HepG2 (cell line): ENCODE measurements at regions not wholly inside any gene's neighbourhood (a gene's known extent, or its start where the extent isn't known, plus 50 kb on each side); places are given as distances from the start of the nearest gene placed in this dataset.

Experiments
- ATAC-seq: fragments of 200-7000 bp; cut with Tn5 transposase; 3 replicates; pipeline ENCODE4 v1.9.1; 2020; ENCODE audit warnings: mild to moderate bottlenecking, moderate library complexity
- BruUV-seq: library from RNA; stranded (reverse); fragments of 400-500 nt; replicated peaks from 2 replicates; lab custom pipeline; 2021; lab: Mats Ljungman, UMichigan
- CTCF ChIA-PET: fragments of 300-600 bp; formaldehyde crosslinking; extraction: SDS; loops from one replicate; lab custom pipeline; 2021; ENCODE audit warnings: low total read pairs, inconsistent platforms, low intra/inter-chr PET ratio; lab: Yijun Ruan, JAX
- POLR2A ChIA-PET: fragments of 350-600 bp; sonication (Branson Sonifier 250); formaldehyde crosslinking; loops from one replicate; lab custom pipeline; 2020; ENCODE audit warnings: antibody characterized with exemption, inconsistent platforms; lab: Yijun Ruan, JAX
- DNase-seq: peaks from one replicate; pipeline ENCODE4 v3.0.0-alpha.2; 2015; ENCODE audit warnings: low spot score
- FAIRE-seq: peaks from 3 replicates; lab custom pipeline; 2011; peaks lifted over from hg19 to GRCh38; lab: Jason Lieb, UNC
- H2AFZ ChIP-seq: one replicate; pipeline ENCODE4 v1.6.1; 2011; ENCODE audit warnings: low read length, inconsistent platforms
- H3K27ac ChIP-seq: fragments of 300-600 bp; 3 replicates; pipeline ENCODE4 v1.8.0; 2011; ENCODE audit warnings: mixed run types, mild to moderate bottlenecking, mixed read lengths, low read length, inconsistent platforms; ENCODE audit not compliant: insufficient read depth; ENCODE audit errors: extremely low read length
- H3K27me3 ChIP-seq, 2 experiments: fragments of 200-600 bp in 1 of 2; 2 replicates in 1 of 2; 3 replicates in 1 of 2; pipeline versions ENCODE4 v1.6.0 to v1.8.0; 2011; ENCODE audit warnings: low read length in 2 of 2, mild to moderate bottlenecking in 2 of 2, moderate library complexity in 2 of 2, inconsistent platforms in 1 of 2; ENCODE audit not compliant: insufficient read depth in 2 of 2, control insufficient read depth in 1 of 2
- H3K36me3 ChIP-seq, 2 experiments: fragments of 200-600 bp in 1 of 2; replicated peaks in 1 of 2; 2 replicates in 1 of 2; 3 replicates in 1 of 2; pipeline versions ENCODE4 v1.5.1 to v1.8.0; 2011; ENCODE audit warnings: low read length in 2 of 2, inconsistent platforms in 1 of 2; ENCODE audit not compliant: insufficient read depth in 2 of 2, control insufficient read depth in 1 of 2
- H3K4me1 ChIP-seq: 2 replicates; pipeline ENCODE4 v1.5.1; 2012; ENCODE audit warnings: low read length, inconsistent platforms; ENCODE audit not compliant: insufficient read depth
- H3K4me2 ChIP-seq: 2 replicates; pipeline ENCODE4 v1.6.0; 2011; ENCODE audit warnings: low read depth, low read length, inconsistent platforms
- H3K4me3 ChIP-seq, 3 experiments: fragments of 200-600 bp in 1 of 3; sonication (generic), shearing (Covaris generic) in 1 of 3; replicated peaks in 1 of 3; 2 replicates each; pipeline ENCODE4 v1.5.1; 2011 to 2016; ENCODE audit warnings: low read length in 3 of 3, inconsistent platforms in 2 of 3, low read depth in 2 of 3, mild to moderate bottlenecking in 2 of 3, control low read depth in 1 of 3, mixed read lengths in 1 of 3; ENCODE audit not compliant: insufficient read depth in 1 of 3
- H3K79me2 ChIP-seq: one replicate; pipeline ENCODE4 v1.6.1; 2011; ENCODE audit warnings: low read length, inconsistent platforms; ENCODE audit not compliant: insufficient read depth
- H3K9ac ChIP-seq: 2 replicates; pipeline ENCODE4 v1.6.0; 2011; ENCODE audit warnings: mild to moderate bottlenecking, low read depth, low read length, inconsistent platforms; ENCODE audit not compliant: insufficient read depth
- H3K9me3 ChIP-seq: 2 replicates; pipeline ENCODE4 v1.5.1; 2012; ENCODE audit warnings: mild to moderate bottlenecking, low read length
- H4K20me1 ChIP-seq: 2 replicates; pipeline ENCODE4 v1.6.0; 2011; ENCODE audit warnings: inconsistent platforms, mild to moderate bottlenecking, low read length, moderate library complexity; ENCODE audit not compliant: insufficient read depth
- DMTF1 ChIP-seq: sonication (generic); formaldehyde crosslinking; IDR thresholded peaks from 2 replicates; pipeline ENCODE4 v1.4.0; 2020; ENCODE audit warnings: mild to moderate bottlenecking, missing genetic modification reagents
- TMF1 ChIP-seq: sonication (generic); formaldehyde crosslinking; IDR thresholded peaks from 2 replicates; pipeline ENCODE4 v1.8.1; 2022; ENCODE audit warnings: low read depth, missing genetic modification reagents
- ZNF766 ChIP-seq: sonication (generic); formaldehyde crosslinking; IDR thresholded peaks from 2 replicates; pipeline ENCODE4 v1.5.0; 2020; ENCODE audit warnings: missing genetic modification reagents, borderline replicate concordance
- ZNF782 ChIP-seq: sonication (generic); formaldehyde crosslinking; IDR thresholded peaks from 2 replicates; pipeline ENCODE4 v1.4.0; 2020; ENCODE audit warnings: missing genetic modification reagents, mild to moderate bottlenecking, borderline replicate concordance
- WGBS: methylation state at CpG from one replicate; pipeline ENCODE4 v1.1.6; 2017; ENCODE audit warnings: low lambda C conversion rate; 5-methylcytosine and 5-hydroxymethylcytosine counted together
- in situ Hi-C: cut with HindIII; loops from 2 replicates; pipeline ENCODE4 v1.10.0; 2017; ENCODE audit warnings: low pct_unique_long_range_greater_than_20kb; ENCODE audit not compliant: extremely low pct_ligation_motif_present
- intact Hi-C: fragments of 100-400 bp; cut with micrococcal nuclease; formaldehyde crosslinking; loops from one replicate; pipeline ENCODE4 v1.10.0; 2022; ENCODE audit not compliant: unreplicated experiment

- H3K4me1 ChIP-seq, result no peaks in the 10 kb centered on the region
- FAIRE-seq (no peak), DNase-seq (no peak), ATAC-seq (no peak)
- no peak overlapping the region for H2AFZ ChIP-seq
- H3K79me2 ChIP-seq, result no peaks in the 10 kb centered on the region
- no peaks in the 10 kb centered on the region for H3K27me3 ChIP-seq
- H3K4me2 ChIP-seq, result no peak overlapping the region
- 0% methylated on average over 1 of the region's 1 CpG for WGBS
- no peak overlapping the region for H3K4me3 ChIP-seq
- CTCF ChIA-PET, result no interaction called here
- BruUV-seq, result no TSS peak
- no peak for TF ChIP-seq ZNF766 (CRISPR knock-in tag)
- POLR2A ChIA-PET, result no interaction called here
- no peak overlapping the region for H3K27ac ChIP-seq
- intact Hi-C loops, result no loop called here
- no peak overlapping the region for H3K9ac ChIP-seq
- no peaks in the 10 kb centered on the region for H4K20me1 ChIP-seq
- H3K9me3 ChIP-seq, result no peaks in the 10 kb centered on the region
- H3K36me3 ChIP-seq, result no peaks in the 10 kb centered on the region
- in situ Hi-C loops, result no loop called here
Observed at GRCh38 chr5:118776755-118777154, 211.6 kb downstream of the DTWD2 start.

GRCh38 chr5:118775790-118776499 is 212.4 kb downstream of the DTWD2 start:
- Histone ChIP-seq H3K79me2 (no peaks in the 10 kb centered on the region), H3K36me3 (no peaks in the 10 kb centered on the region), H3K4me1 (no peaks in the 10 kb centered on the region), H2AFZ (no peak overlapping the region), H3K27ac (no peak overlapping the region), H4K20me1 (no peaks in the 10 kb centered on the region), H3K4me3 (no peak overlapping the region), H3K9ac (no peak overlapping the region), H3K9me3 (no peaks in the 10 kb centered on the region), H3K27me3 (no peaks in the 10 kb centered on the region), H3K4me2 (no peak overlapping the region)
- TF ChIP-seq TMF1 (no peak), ZNF782 (CRISPR knock-in tag) (no peak), DMTF1 (CRISPR knock-in tag) (no peak)
- DNase-seq (no peak), ATAC-seq (no peak), FAIRE-seq (no peak)
- in situ Hi-C loops (no loop called here), intact Hi-C loops (no loop called here)
- ChIA-PET CTCF (no interaction called here), POLR2A (no interaction called here)
- BruUV-seq, result no TSS peak
- 33% methylated on average over 2 of the region's 2 CpGs for WGBS
